HFFc6 (cell line): ENCODE measurements at regions not wholly inside any gene's neighbourhood (a gene's known extent, or its start where the extent isn't known, plus 50 kb on each side); places are given as distances from the start of the nearest gene placed in this dataset.

ENCODE experiments used
- DNase-seq: peaks from one replicate; pipeline ENCODE4 v3.0.0-alpha.2; 2018
- H3K27ac Mint-ChIP-seq: 2 replicates; pipeline ENCODE4 v1.8.0; 2020; ENCODE audit warnings: mild to moderate bottlenecking, mixed read lengths
- H3K27me3 Mint-ChIP-seq: 2 replicates; pipeline ENCODE4 v1.8.0; 2021; ENCODE audit warnings: mild to moderate bottlenecking, moderate library complexity, mixed read lengths; ENCODE audit not compliant: insufficient read depth
- H3K36me3 Mint-ChIP-seq: 2 replicates; pipeline ENCODE4 v1.8.0; 2021; ENCODE audit warnings: low read depth, mixed read lengths
- H3K4me1 Mint-ChIP-seq: 2 replicates; pipeline ENCODE4 v1.8.0; 2020; ENCODE audit warnings: low read depth, mixed read lengths
- H3K4me3 Mint-ChIP-seq: 2 replicates; pipeline ENCODE4 v1.8.0; 2020; ENCODE audit warnings: mild to moderate bottlenecking, moderate library complexity, mixed read lengths
- H3K9me3 Mint-ChIP-seq: 2 replicates; pipeline ENCODE4 v1.8.0; 2020; ENCODE audit warnings: mild to moderate bottlenecking, mixed read lengths
- CTCF ChIP-seq: fragments of 200-600 bp; sonication (generic); IDR thresholded peaks from 2 replicates; pipeline ENCODE4 v1.5.0; 2021; ENCODE audit warnings: antibody characterized with exemption, mild to moderate bottlenecking

GRCh38 chr12:58487678-58488161 lies 432.6 kb downstream of the LRIG3 start:
- H3K4me1 Mint-ChIP-seq: peaks cover 26% of the 10 kb centered on the region
- no peak overlapping the region for H3K4me3 Mint-ChIP-seq
- no peak for TF ChIP-seq CTCF
- H3K9me3 Mint-ChIP-seq: no peaks in the 10 kb centered on the region
- no peaks in the 10 kb centered on the region for H3K27me3 Mint-ChIP-seq
- H3K36me3 Mint-ChIP-seq: no peaks in the 10 kb centered on the region
- peak overlapping the region; percentile 4; the same call in 1 of the 2 replicates for H3K27ac Mint-ChIP-seq
- peak; percentile 24 for DNase-seq

GRCh38 chr12:58489394-58489793 lies 430.9 kb downstream of the LRIG3 start:
- no peak for DNase-seq
- no peak overlapping the region for H3K4me3 Mint-ChIP-seq
- H3K9me3 Mint-ChIP-seq: no peaks in the 10 kb centered on the region
- H3K36me3 Mint-ChIP-seq: no peaks in the 10 kb centered on the region
- H3K27me3 Mint-ChIP-seq: no peaks in the 10 kb centered on the region
- peaks cover 26% of the 10 kb centered on the region for H3K4me1 Mint-ChIP-seq
- no peak for TF ChIP-seq CTCF
- no peak overlapping the region for H3K27ac Mint-ChIP-seq

GRCh38 chr12:58491306-58491705 lies 429.0 kb downstream of the LRIG3 start:
- Mint-ChIP-seq H3K4me3 (no peak overlapping the region), H3K27ac (no peak overlapping the region), H3K9me3 (no peaks in the 10 kb centered on the region), H3K27me3 (no peaks in the 10 kb centered on the region), H3K36me3 (no peaks in the 10 kb centered on the region), H3K4me1 (peaks cover 26% of the 10 kb centered on the region)
- TF ChIP-seq CTCF: no peak
- DNase-seq: no peak

- Mint-ChIP-seq H3K36me3 (no peaks in the 10 kb centered on the region), H3K27ac (no peak overlapping the region), H3K4me3 (no peak overlapping the region), H3K27me3 (no peaks in the 10 kb centered on the region), H3K9me3 (no peaks in the 10 kb centered on the region), H3K4me1 (peaks cover 20% of the 10 kb centered on the region)
- peak; percentile 25 for DNase-seq
- TF ChIP-seq CTCF: no peak
These were observed 423.7 kb downstream of the LRIG3 start for GRCh38 chr12:58496411-58497190.

GRCh38 chr12:58500399-58500798 lies 419.9 kb downstream of the LRIG3 start:
- Mint-ChIP-seq H3K36me3 (no peaks in the 10 kb centered on the region), H3K4me1 (peaks cover 58% of the 10 kb centered on the region), H3K4me3 (no peak overlapping the region), H3K9me3 (no peaks in the 10 kb centered on the region), H3K27me3 (no peaks in the 10 kb centered on the region), H3K27ac (no peak overlapping the region)
- no peak for TF ChIP-seq CTCF
- no peak for DNase-seq
